ENCODE measurements at regions not wholly inside any gene's neighbourhood (a gene's known extent, or its start where the extent isn't known, plus 50 kb on each side); places are given as distances from the start of the nearest gene placed in this dataset.
"Not testable (repeated sequence)": the region's sequence is repeated elsewhere in the genome, so short reads cannot be mapped to it uniquely, and the experiment has no call there.

DNA sequence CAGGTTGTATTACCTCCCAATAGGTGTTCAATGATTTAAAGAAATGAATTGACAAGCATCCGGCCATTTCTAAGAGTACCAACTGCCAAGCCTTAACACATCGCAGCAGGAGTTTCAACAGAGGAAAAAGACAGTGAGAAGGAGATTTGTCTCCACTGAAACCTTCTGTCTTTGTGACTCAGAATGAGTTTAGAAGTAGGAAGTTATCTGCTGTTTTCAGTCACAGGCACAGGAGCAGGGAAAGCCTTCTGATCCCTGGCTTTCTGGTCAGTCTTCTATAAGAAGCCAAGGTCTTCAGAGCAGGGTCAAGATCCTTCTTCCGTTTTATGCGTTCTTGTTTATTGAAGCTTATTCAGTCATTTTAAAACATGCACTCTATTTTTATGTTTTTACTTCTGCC lies 390.7 kb upstream of the PCSK5 start:
- WGBS (ENCODE audit: low lambda C conversion rate) = 38% methylated on average over 4 of the region's 4 CpGs
- ChIA-PET CTCF (no interaction called here), POLR2A (no interaction called here)
- Histone ChIP-seq H3K36me3 (replicated peaks in 1 of 2; ENCODE audit: control insufficient read depth in 1 of 2, insufficient read depth in 2 of 2, low read length in 1 of 2) (no peaks in the 10 kb centered on the region), H3K4me3 (ENCODE audit: low read depth in 2 of 2, low read length in 1 of 2) (no peak overlapping the region), H2AFZ (ENCODE audit: low read depth) (no peak overlapping the region), H3K9me3 (no peaks in the 10 kb centered on the region), H3K4me2 (no peak overlapping the region), H3K27me3 (ENCODE audit: insufficient read depth) (no peaks in the 10 kb centered on the region), H3K9ac (no peak overlapping the region), H3F3A (replicated peaks; ENCODE audit: insufficient read depth) (no peaks in the 10 kb centered on the region), H3K4me1 (ENCODE audit: control insufficient read depth in 1 of 2, insufficient read depth in 2 of 2, low read depth in 1 of 2, low read length in 1 of 2) (no peaks in the 10 kb centered on the region), H3K27ac (ENCODE audit: low read depth in 2 of 2, low read length in 1 of 2) (no peak overlapping the region), H4K20me1 (ENCODE audit: insufficient read depth) (no peaks in the 10 kb centered on the region), H3K9me2 (no peaks in the 10 kb centered on the region), H3K79me2 (ENCODE audit: insufficient read depth) (no peaks in the 10 kb centered on the region)
- no peak for DNase-seq
- TF ChIP-seq NRF1 (IDR thresholded peaks at IDR 0.05; ENCODE audit: low read depth, low read length) (no peak), MXI1 (IDR thresholded peaks at IDR 0.05; ENCODE audit: low read depth, low read length) (no peak), MAX (IDR thresholded peaks at IDR 0.05; ENCODE audit: low read depth) (no peak)

GRCh38 chr9:75500479-75500878 lies 390.0 kb upstream of the PCSK5 start:
- no peaks in the 10 kb centered on the region for H3K4me1 ChIP-seq (ENCODE audit: control insufficient read depth in 1 of 2, insufficient read depth in 2 of 2, low read depth in 1 of 2, low read length in 1 of 2)
- H3K4me3 ChIP-seq (ENCODE audit: low read depth in 2 of 2, low read length in 1 of 2) = no peak overlapping the region
- no peak for DNase-seq
- no peak overlapping the region for H3K4me2 ChIP-seq
- no peaks in the 10 kb centered on the region for H3K9me2 ChIP-seq
- H2AFZ ChIP-seq (ENCODE audit: low read depth) = no peak overlapping the region
- WGBS (ENCODE audit: low lambda C conversion rate) = 7% methylated on average over 2 of the region's 2 CpGs
- no peaks in the 10 kb centered on the region for H3K36me3 ChIP-seq (replicated peaks in 1 of 2; ENCODE audit: control insufficient read depth in 1 of 2, insufficient read depth in 2 of 2, low read length in 1 of 2)
- H3K27me3 ChIP-seq (ENCODE audit: insufficient read depth) = no peaks in the 10 kb centered on the region
- H3K9me3 ChIP-seq = no peaks in the 10 kb centered on the region
- no peak overlapping the region for H3K9ac ChIP-seq
- H4K20me1 ChIP-seq (ENCODE audit: insufficient read depth) = no peaks in the 10 kb centered on the region
- no peak overlapping the region for H3K27ac ChIP-seq (ENCODE audit: low read depth in 2 of 2, low read length in 1 of 2)
- CTCF ChIA-PET = no interaction called here
- POLR2A ChIA-PET = no interaction called here
- TF ChIP-seq YY1 (IDR thresholded peaks at IDR 0.05; ENCODE audit: low read depth) (no peak), PBX3 (IDR thresholded peaks at IDR 0.05) (no peak), EZH2phosphoT487 (IDR thresholded peaks at IDR 0.05; ENCODE audit: borderline replicate concordance, low read depth) (no peak), USF2 (IDR thresholded peaks at IDR 0.05; ENCODE audit: borderline replicate concordance, low read depth, low read length) (no peak), MAX (IDR thresholded peaks at IDR 0.05; ENCODE audit: low read depth) (no peak), NFIC (IDR thresholded peaks at IDR 0.05; ENCODE audit: borderline replicate concordance) (no peak), FOXM1 (IDR thresholded peaks at IDR 0.05; ENCODE audit: low read depth) (no peak), RCOR1 (IDR thresholded peaks at IDR 0.05; ENCODE audit: low read length) (no peak), RFX5 (IDR thresholded peaks at IDR 0.05; ENCODE audit: low read length) (no peak), SIN3A (IDR thresholded peaks at IDR 0.05; ENCODE audit: borderline replicate concordance, low read depth, low read length) (no peak)
- TF ChIP-seq, protein P1, sequence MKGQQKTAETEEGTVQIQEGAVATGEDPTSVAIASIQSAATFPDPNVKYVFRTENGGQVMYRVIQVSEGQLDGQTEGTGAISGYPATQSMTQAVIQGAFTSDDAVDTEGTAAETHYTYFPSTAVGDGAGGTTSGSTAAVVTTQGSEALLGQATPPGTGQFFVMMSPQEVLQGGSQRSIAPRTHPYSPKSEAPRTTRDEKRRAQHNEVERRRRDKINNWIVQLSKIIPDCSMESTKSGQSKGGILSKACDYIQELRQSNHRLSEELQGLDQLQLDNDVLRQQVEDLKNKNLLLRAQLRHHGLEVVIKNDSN (IDR thresholded peaks at IDR 0.05; ENCODE audit: borderline replicate concordance, low read depth) = no peak
- H3K79me2 ChIP-seq (ENCODE audit: insufficient read depth) = no peaks in the 10 kb centered on the region
- H3F3A ChIP-seq (replicated peaks; ENCODE audit: insufficient read depth) = no peaks in the 10 kb centered on the region

DNA sequence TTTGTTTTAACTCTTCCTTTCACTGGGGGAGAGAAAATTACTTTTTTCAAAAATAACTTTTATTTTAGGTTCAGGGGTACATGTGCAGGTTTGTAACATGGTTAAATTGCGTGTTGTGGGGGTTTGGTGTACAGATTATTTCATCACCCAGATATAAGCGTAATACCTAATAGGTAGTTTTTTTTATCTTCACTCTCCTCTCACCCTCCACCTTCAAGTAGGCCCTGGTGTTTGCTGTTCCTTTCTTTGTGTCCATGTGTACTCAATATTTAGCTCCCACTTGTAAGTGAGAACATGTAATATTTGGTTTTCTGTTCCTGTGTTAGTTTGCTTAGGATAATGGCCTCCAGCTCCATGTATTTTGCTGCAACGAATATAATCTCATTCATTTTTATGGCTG lies 389.5 kb upstream of the PCSK5 start:
- H3K4me1 ChIP-seq (ENCODE audit: control insufficient read depth in 1 of 2, insufficient read depth in 2 of 2, low read depth in 1 of 2, low read length in 1 of 2); CTCF ChIA-PET; H3K36me3 ChIP-seq (replicated peaks in 1 of 2; ENCODE audit: control insufficient read depth in 1 of 2, insufficient read depth in 2 of 2, low read length in 1 of 2); H4K20me1 ChIP-seq (ENCODE audit: insufficient read depth); H3F3A ChIP-seq (replicated peaks; ENCODE audit: insufficient read depth); H3K27ac ChIP-seq (ENCODE audit: low read depth in 2 of 2, low read length in 1 of 2); H3K9me2 ChIP-seq; DNase-seq; H2AFZ ChIP-seq (ENCODE audit: low read depth); H3K9ac ChIP-seq; POLR2A ChIA-PET; H3K4me3 ChIP-seq (ENCODE audit: low read depth in 2 of 2, low read length in 1 of 2); H3K27me3 ChIP-seq (ENCODE audit: insufficient read depth); H3K9me3 ChIP-seq; H3K79me2 ChIP-seq (ENCODE audit: insufficient read depth); H3K4me2 ChIP-seq: not testable (repeated sequence)
- WGBS (ENCODE audit: low lambda C conversion rate) = 4% methylated on average over 3 of the region's 3 CpGs
